Heart left ventricle (tissue), 13 donors: ENCODE measurements at regions not wholly inside any gene's neighbourhood (a gene's known extent, or its start where the extent isn't known, plus 50 kb on each side); places are given as distances from the start of the nearest gene placed in this dataset.

Experiments
- CTCF ChIP-seq, 12 donors: fragments of 200-600 bp; sonication (generic) in 4 of 12; IDR thresholded peaks; one replicate each; pipeline versions ENCODE4 v1.5.0 to v1.8.0; 2018 to 2022; ENCODE audit warnings: antibody characterized with exemption in 12 of 12, mild to moderate bottlenecking in 5 of 12
- POLR2A ChIP-seq, 2 donors: fragments of 450-650 bp; IDR thresholded peaks; one replicate each; pipeline ENCODE4 v1.6.1; 2017; ENCODE audit warnings: antibody characterized with exemption in 2 of 2, mild to moderate bottlenecking in 2 of 2, moderate library complexity in 2 of 2
- donor health status: ischemic (EF 13 %, LVEDD 7.1; RV severe dilation, severe dysfunction).
- donor health status: DM: no; HTN: yes; CAD: no.
- donor health status: DM: no; HTN: no; CAD: no.
- donor health status: ischemic (EF 25% LVEDD 6.9; RV normal size, moderate dysfunction).
- donor health status: ischemic (EF 25% LVEDD 5.7; RV mildly dilated, moderate dysfunction).
- donor health status: ischemic (EF 35%, LVEDD 5.7; RV mildly dilated, moderate dysfunction).
- donor health status: nonischemic (EF 11% LVEDD 7.7; RV severe dilation, severe dysfunction).
- donor health status: DM: yes; HTN: yes; CAD: no.
- donor health status: PGD.
- donor health status: ischemic (EF 29% LVEDD 5.4; RV normal size, mild dysfunction).
- donor health status: nonischemic (EF 23%, LVEDD 6.1; RV moderate dilation, normal function).

GRCh38 chr5:160500786-160501779, 79.4 kb downstream of the PTTG1 start:
- TF ChIP-seq CTCF (IDR thresholded peaks at IDR 0.05) = no peak
- no peak for TF ChIP-seq POLR2A (IDR thresholded peaks at IDR 0.05)
